A673 (cell line): ENCODE measurements at regions not wholly inside any gene's neighbourhood (a gene's known extent, or its start where the extent isn't known, plus 50 kb on each side); places are given as distances from the start of the nearest gene placed in this dataset.

Source experiments
- CTCF ChIP-seq: fragments of 300-800, 200-600 bp; sonication (generic); conservative IDR thresholded peaks from 2 replicates; pipeline ENCODE4 v1.5.1; 2017; ENCODE audit warnings: low read depth, mild to moderate bottlenecking, antibody characterized with exemption, low read length, moderate library complexity, mixed read lengths
- EZH2 ChIP-seq: fragments of 200-600 bp; sonication (generic); IDR thresholded peaks from 2 replicates; pipeline ENCODE4 v1.6.1; 2017; ENCODE audit warnings: borderline replicate concordance, low read depth, mild to moderate bottlenecking, mixed read lengths, antibody characterized with exemption, low read length; ENCODE audit not compliant: poor library complexity, severe bottlenecking

GRCh38 chr14:41016213-41016612 is 590.5 kb upstream of the LRFN5 start:
- TF ChIP-seq EZH2 = no peak
- no peak for TF ChIP-seq CTCF
